ENCODE measurements at regions not wholly inside any gene's neighbourhood (a gene's known extent, or its start where the extent isn't known, plus 50 kb on each side); places are given as distances from the start of the nearest gene placed in this dataset.
A peak's percentile ranks its signal among the peaks of the same experiment; 100 is the strongest.

- ATAC-seq, result no peak
- H3K27ac ChIP-seq, result no peak overlapping the region
- intact Hi-C loops (cut with DNase I), result no loop called here
- no peak overlapping the region for H3K4me3 ChIP-seq
- no peaks in the 10 kb centered on the region for H3K27me3 ChIP-seq
- H3K36me3 ChIP-seq, result no peaks in the 10 kb centered on the region
- H3K9me3 ChIP-seq, result no peaks in the 10 kb centered on the region
- DNase-seq, result no peak
- H3K4me1 ChIP-seq, result no peaks in the 10 kb centered on the region
- no peak for TF ChIP-seq CTCF (IDR thresholded peaks at IDR 0.05)
Measured at GRCh38 chr2:12043131-12043530, 296.7 kb downstream of the LPIN1 start.

- Histone ChIP-seq H3K36me3 (no peaks in the 10 kb centered on the region), H3K9me3 (no peaks in the 10 kb centered on the region), H3K27me3 (no peaks in the 10 kb centered on the region), H3K4me3 (no peak overlapping the region), H3K27ac (no peak overlapping the region), H3K4me1 (no peaks in the 10 kb centered on the region)
- ATAC-seq (peak; percentile 68), DNase-seq (no peak)
- intact Hi-C loops (cut with DNase I), result no loop called here
- TF ChIP-seq CTCF (IDR thresholded peaks at IDR 0.05), result no peak
Measured at GRCh38 chr2:12044857-12045256, 298.4 kb downstream of the LPIN1 start.

- no peak overlapping the region for H3K4me3 ChIP-seq
- H3K36me3 ChIP-seq, result no peaks in the 10 kb centered on the region
- H3K27me3 ChIP-seq, result no peaks in the 10 kb centered on the region
- no peak overlapping the region for H3K27ac ChIP-seq
- ATAC-seq (no peak), DNase-seq (no peak)
- no peak for TF ChIP-seq CTCF (IDR thresholded peaks at IDR 0.05)
- no peaks in the 10 kb centered on the region for H3K9me3 ChIP-seq
- intact Hi-C loops (cut with DNase I), result no loop called here
- H3K4me1 ChIP-seq, result no peaks in the 10 kb centered on the region
Measured at GRCh38 chr2:12045864-12046291, 299.4 kb downstream of the LPIN1 start.

GRCh38 chr2:12046641-12047040, 300.2 kb downstream of the LPIN1 start:
- TF ChIP-seq CTCF (IDR thresholded peaks at IDR 0.05), result no peak
- H3K27me3 ChIP-seq, result no peaks in the 10 kb centered on the region
- no peaks in the 10 kb centered on the region for H3K9me3 ChIP-seq
- ATAC-seq (no peak), DNase-seq (no peak)
- H3K4me1 ChIP-seq, result no peaks in the 10 kb centered on the region
- H3K27ac ChIP-seq, result no peak overlapping the region
- H3K36me3 ChIP-seq, result no peaks in the 10 kb centered on the region
- H3K4me3 ChIP-seq, result no peak overlapping the region
- intact Hi-C loops (cut with DNase I), result no loop called here

GRCh38 chr2:12047761-12048160, 301.3 kb downstream of the LPIN1 start:
- Histone ChIP-seq H3K9me3 (no peaks in the 10 kb centered on the region), H3K36me3 (no peaks in the 10 kb centered on the region), H3K27ac (no peak overlapping the region), H3K4me3 (no peak overlapping the region), H3K4me1 (no peaks in the 10 kb centered on the region), H3K27me3 (no peaks in the 10 kb centered on the region)
- TF ChIP-seq CTCF (IDR thresholded peaks at IDR 0.05), result no peak
- ATAC-seq, result no peak
- intact Hi-C loops (cut with DNase I), result no loop called here
- no peak for DNase-seq

GRCh38 chr2:12048550-12048949, 302.1 kb downstream of the LPIN1 start:
- Histone ChIP-seq H3K4me3 (no peak overlapping the region), H3K27me3 (no peaks in the 10 kb centered on the region), H3K9me3 (no peaks in the 10 kb centered on the region), H3K27ac (no peak overlapping the region), H3K4me1 (no peaks in the 10 kb centered on the region), H3K36me3 (no peaks in the 10 kb centered on the region)
- intact Hi-C loops (cut with DNase I), result no loop called here
- DNase-seq (no peak), ATAC-seq (no peak)
- no peak for TF ChIP-seq CTCF (IDR thresholded peaks at IDR 0.05)
